Testis (tissue), 2 donors: ENCODE measurements at regions not wholly inside any gene's neighbourhood (a gene's known extent, or its start where the extent isn't known, plus 50 kb on each side); places are given as distances from the start of the nearest gene placed in this dataset.

Experiments
- DNase-seq: peaks from one replicate; pipeline ENCODE4 v3.0.0-alpha.2; 2019
- H3K27ac ChIP-seq, 2 donors: fragments of 200-600 bp; sonication (generic); one replicate each; pipeline ENCODE4 v1.5.1; 2019
- H3K27me3 ChIP-seq: fragments of 200-600 bp; sonication (generic); one replicate; pipeline ENCODE4 v1.5.1; 2019
- H3K36me3 ChIP-seq: fragments of 200-600 bp; sonication (generic); one replicate; pipeline ENCODE4 v1.5.1; 2017; ENCODE audit warnings: low read depth; ENCODE audit errors: missing control alignments
- H3K4me1 ChIP-seq: fragments of 200-600 bp; sonication (generic); one replicate; pipeline ENCODE4 v1.5.1; 2019
- H3K4me3 ChIP-seq, 2 donors: fragments of 200-600 bp; sonication (generic); one replicate each; pipeline ENCODE4 v1.5.1; 2017 to 2019
- H3K9me3 ChIP-seq: fragments of 200-600 bp; sonication (generic); one replicate; pipeline ENCODE4 v1.5.1; 2017
- CTCF ChIP-seq, 3 experiments: fragments of 450-650 bp in 2 of 3; fragments of 200-600 bp in 1 of 3; sonication (generic) in 1 of 3; IDR thresholded peaks; one replicate each; pipeline ENCODE4 v1.5.1; 2016 to 2019; ENCODE audit warnings: antibody characterized with exemption in 3 of 3, mild to moderate bottlenecking in 2 of 3, moderate library complexity in 1 of 3
- POLR2A ChIP-seq: fragments of 450-650 bp; IDR thresholded peaks from one replicate; pipeline ENCODE4 v1.6.1; 2017; ENCODE audit warnings: antibody characterized with exemption, mild to moderate bottlenecking, moderate library complexity
- WGBS, 2 donors: methylation state at CpG; one replicate each; pipeline ENCODE4 v1.1.5; 2018; 5-methylcytosine and 5-hydroxymethylcytosine counted together
- intact Hi-C: fragments of 100-400 bp; cut with DNase I; formaldehyde crosslinking; loops from one replicate; pipeline ENCODE4 v1.15.1; 2023; ENCODE audit warnings: low total_unique reads

- Histone ChIP-seq H3K27me3 (no peaks in the 10 kb centered on the region), H3K36me3 (no peaks in the 10 kb centered on the region), H3K4me3 (no peak overlapping the region), H3K27ac (no peak overlapping the region), H3K4me1 (no peaks in the 10 kb centered on the region), H3K9me3 (no peaks in the 10 kb centered on the region)
- WGBS, 2 donors = 79 to 80% methylated on average over 7 of the region's 7 CpGs
- no peak for TF ChIP-seq CTCF (IDR thresholded peaks at IDR 0.05)
- no peak for TF ChIP-seq POLR2A
- intact Hi-C loops = no loop called here
- DNase-seq = no peak
Observed at GRCh38 chr2:62578803-62579640, 73.0 kb upstream of the TMEM17 start.

- TF ChIP-seq CTCF (IDR thresholded peaks at IDR 0.05) (no peak), POLR2A (no peak)
- no peak overlapping the region for H3K27ac ChIP-seq
- H3K4me1 ChIP-seq = no peaks in the 10 kb centered on the region
- no peaks in the 10 kb centered on the region for H3K36me3 ChIP-seq
- H3K9me3 ChIP-seq = no peaks in the 10 kb centered on the region
- H3K4me3 ChIP-seq = no peak overlapping the region
- WGBS, 2 donors = 61 to 66% methylated on average over 2 of the region's 2 CpGs
- DNase-seq = no peak
- intact Hi-C loops = no loop called here
- no peaks in the 10 kb centered on the region for H3K27me3 ChIP-seq
Observed at GRCh38 chr2:62577994-62578781, 72.2 kb upstream of the TMEM17 start.

- Histone ChIP-seq H3K27me3 (no peaks in the 10 kb centered on the region), H3K9me3 (no peaks in the 10 kb centered on the region), H3K4me1 (no peaks in the 10 kb centered on the region), H3K4me3 (no peak overlapping the region), H3K27ac (no peak overlapping the region), H3K36me3 (no peaks in the 10 kb centered on the region)
- TF ChIP-seq CTCF (IDR thresholded peaks at IDR 0.05) (no peak), POLR2A (no peak)
- intact Hi-C loops = no loop called here
- 65 to 78% methylated on average over 2 of the region's 2 CpGs for WGBS, 2 donors
- no peak for DNase-seq
Observed at GRCh38 chr2:62576276-62576939, 70.4 kb upstream of the TMEM17 start.

GRCh38 chr2:62573936-62574335, 67.9 kb upstream of the TMEM17 start:
- no peak for TF ChIP-seq CTCF (IDR thresholded peaks at IDR 0.05)
- TF ChIP-seq POLR2A = no peak
- Histone ChIP-seq H3K4me3 (no peak overlapping the region), H3K4me1 (peaks cover 5% of the 10 kb centered on the region), H3K36me3 (no peaks in the 10 kb centered on the region), H3K27me3 (no peaks in the 10 kb centered on the region), H3K27ac (no peak overlapping the region), H3K9me3 (no peaks in the 10 kb centered on the region)
- intact Hi-C loops = no loop called here
- no peak for DNase-seq
